OCI-LY7 (cell line): ENCODE measurements at regions not wholly inside any gene's neighbourhood (a gene's known extent, or its start where the extent isn't known, plus 50 kb on each side); places are given as distances from the start of the nearest gene placed in this dataset.

Source experiments
- BruUV-seq: library from RNA; stranded (reverse); fragments of 400-500 nt; replicated peaks from 2 replicates; lab custom pipeline; 2021; lab: Mats Ljungman, UMichigan
- CTCF ChIA-PET: fragments of 300-600 bp; sonication (Branson Sonifier 250); formaldehyde crosslinking; loops from one replicate; lab custom pipeline; 2022; ENCODE audit warnings: antibody characterized with exemption; ENCODE audit not compliant: unreplicated experiment; lab: Charles Lee
- POLR2A ChIA-PET: fragments of 300-600 bp; sonication (Branson Sonifier 250); formaldehyde crosslinking; loops from one replicate; lab custom pipeline; 2022; ENCODE audit warnings: antibody characterized with exemption; lab: Charles Lee
- DNase-seq: peaks from one replicate; pipeline ENCODE4 v3.0.0-alpha.2; 2015; ENCODE audit warnings: low spot score
- H2AFZ ChIP-seq: fragments of 200-600 bp; sonication (generic), shearing (Covaris generic); 2 replicates; pipeline ENCODE4 v1.6.1; 2014; ENCODE audit warnings: mild to moderate bottlenecking, antibody characterized with exemption, low read length, moderate library complexity
- H3K27ac ChIP-seq: fragments of 200-600 bp; sonication (generic); 2 replicates; pipeline ENCODE4 v1.5.1; 2014; ENCODE audit warnings: mixed run types, low read depth, mild to moderate bottlenecking, moderate library complexity, low read length, inconsistent platforms; ENCODE audit not compliant: poor library complexity, severe bottlenecking
- H3K36me3 ChIP-seq: fragments of 200-600 bp; sonication (generic); 2 replicates; pipeline ENCODE4 v1.6.1; 2014; ENCODE audit warnings: mild to moderate bottlenecking, antibody characterized with exemption, low read length, moderate library complexity, mixed read lengths; ENCODE audit not compliant: insufficient read depth
- H3K4me1 ChIP-seq: fragments of 200-600 bp; sonication (generic); 2 replicates; pipeline ENCODE4 v1.5.1; 2014; ENCODE audit warnings: mild to moderate bottlenecking, low read length; ENCODE audit not compliant: insufficient read depth, poor library complexity, severe bottlenecking
- H3K4me2 ChIP-seq: fragments of 200-600 bp; sonication (generic); 2 replicates; pipeline ENCODE4 v1.6.1; 2014; ENCODE audit warnings: mild to moderate bottlenecking, low read length
- H3K4me3 ChIP-seq: fragments of 200-600 bp; sonication (generic); 2 replicates; pipeline ENCODE4 v1.5.1; 2014; ENCODE audit warnings: mild to moderate bottlenecking, low read depth, low read length; ENCODE audit not compliant: poor library complexity, severe bottlenecking
- H3K79me2 ChIP-seq: fragments of 200-600 bp; sonication (generic); 2 replicates; pipeline ENCODE4 v1.6.1; 2016; ENCODE audit warnings: low read depth, mild to moderate bottlenecking, low read length, moderate library complexity, mixed read lengths; ENCODE audit not compliant: insufficient read depth
- H3K9me2 ChIP-seq: fragments of 200-600 bp; sonication (generic); 2 replicates; pipeline ENCODE4 v1.6.1; 2016; ENCODE audit warnings: mild to moderate bottlenecking, low read length, mixed read lengths; ENCODE audit not compliant: insufficient read depth
- H3K9me3 ChIP-seq: fragments of 200-600 bp; sonication (generic); 2 replicates; pipeline ENCODE4 v1.6.1; 2014; ENCODE audit warnings: mild to moderate bottlenecking, mixed run types, low read length, mixed read lengths
- H4K20me1 ChIP-seq: fragments of 200-600 bp; sonication (generic); 2 replicates; pipeline ENCODE4 v1.6.1; 2014; ENCODE audit warnings: mild to moderate bottlenecking, antibody characterized with exemption, low read length, moderate library complexity, mixed read lengths; ENCODE audit not compliant: insufficient read depth
- EZH2phosphoT487 ChIP-seq: fragments of 200-600 bp; sonication (generic); IDR thresholded peaks from 2 replicates; pipeline ENCODE4 v1.6.1; 2018; ENCODE audit warnings: low read depth, borderline replicate concordance, mild to moderate bottlenecking, mixed run types, antibody characterized with exemption, low read length, moderate library complexity, mixed read lengths
- intact Hi-C: fragments of 100-400 bp; cut with micrococcal nuclease; formaldehyde crosslinking; loops from one replicate; pipeline ENCODE4 v1.10.0; 2022; ENCODE audit not compliant: unreplicated experiment
- TF ChIP-seq, protein P1 (sequence below): fragments of 200-600 bp; sonication (generic); conservative IDR thresholded peaks from 2 replicates; pipeline ENCODE4 v1.5.1; 2014; ENCODE audit warnings: mild to moderate bottlenecking, antibody characterized with exemption, low read length, moderate library complexity, mixed read lengths

- DNase-seq: no peak
- Histone ChIP-seq H3K4me3 (no peak overlapping the region), H3K9me2 (no peaks in the 10 kb centered on the region), H2AFZ (no peak overlapping the region), H3K4me1 (no peaks in the 10 kb centered on the region), H3K27ac (no peak overlapping the region), H4K20me1 (no peaks in the 10 kb centered on the region), H3K4me2 (no peak overlapping the region), H3K36me3 (no peaks in the 10 kb centered on the region), H3K79me2 (no peaks in the 10 kb centered on the region), H3K9me3 (no peaks in the 10 kb centered on the region)
- ChIA-PET CTCF (no interaction called here), POLR2A (no interaction called here)
- no TSS peak for BruUV-seq
- intact Hi-C loops: no loop called here
- no peak for TF ChIP-seq EZH2phosphoT487
- TF ChIP-seq, protein P1, sequence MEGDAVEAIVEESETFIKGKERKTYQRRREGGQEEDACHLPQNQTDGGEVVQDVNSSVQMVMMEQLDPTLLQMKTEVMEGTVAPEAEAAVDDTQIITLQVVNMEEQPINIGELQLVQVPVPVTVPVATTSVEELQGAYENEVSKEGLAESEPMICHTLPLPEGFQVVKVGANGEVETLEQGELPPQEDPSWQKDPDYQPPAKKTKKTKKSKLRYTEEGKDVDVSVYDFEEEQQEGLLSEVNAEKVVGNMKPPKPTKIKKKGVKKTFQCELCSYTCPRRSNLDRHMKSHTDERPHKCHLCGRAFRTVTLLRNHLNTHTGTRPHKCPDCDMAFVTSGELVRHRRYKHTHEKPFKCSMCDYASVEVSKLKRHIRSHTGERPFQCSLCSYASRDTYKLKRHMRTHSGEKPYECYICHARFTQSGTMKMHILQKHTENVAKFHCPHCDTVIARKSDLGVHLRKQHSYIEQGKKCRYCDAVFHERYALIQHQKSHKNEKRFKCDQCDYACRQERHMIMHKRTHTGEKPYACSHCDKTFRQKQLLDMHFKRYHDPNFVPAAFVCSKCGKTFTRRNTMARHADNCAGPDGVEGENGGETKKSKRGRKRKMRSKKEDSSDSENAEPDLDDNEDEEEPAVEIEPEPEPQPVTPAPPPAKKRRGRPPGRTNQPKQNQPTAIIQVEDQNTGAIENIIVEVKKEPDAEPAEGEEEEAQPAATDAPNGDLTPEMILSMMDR: no peak
Measured at GRCh38 chr4:27616166-27616565, 755.5 kb downstream of the STIM2 start.

DNA sequence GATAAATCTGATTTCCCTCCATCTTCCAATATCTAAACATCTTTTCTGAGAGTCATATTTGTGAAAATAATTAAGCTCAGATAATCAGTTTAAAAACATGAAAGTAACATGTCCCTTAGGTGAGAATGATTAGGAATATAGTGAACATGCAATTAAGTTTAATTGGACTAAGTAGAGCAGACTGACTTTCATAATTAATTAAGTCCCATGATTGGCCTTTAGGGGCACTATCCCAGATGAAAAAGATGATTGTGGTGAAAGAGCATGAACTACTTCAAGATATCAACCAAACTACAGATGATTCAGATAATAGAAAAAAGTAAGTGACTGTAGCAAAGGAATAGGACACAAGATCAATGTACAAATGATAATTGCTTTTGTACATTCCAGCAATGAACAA, 758.8 kb downstream of the STIM2 start:
- H2AFZ ChIP-seq: no peak overlapping the region
- no peak overlapping the region for H3K27ac ChIP-seq
- no peak for TF ChIP-seq EZH2phosphoT487
- TF ChIP-seq, protein P1: peak; percentile 33
- no peaks in the 10 kb centered on the region for H3K4me1 ChIP-seq
- no peaks in the 10 kb centered on the region for H3K36me3 ChIP-seq
- intact Hi-C loops: no loop called here
- no peak overlapping the region for H3K4me3 ChIP-seq
- H3K79me2 ChIP-seq: no peaks in the 10 kb centered on the region
- ChIA-PET POLR2A (interaction anchor here (0.7 to 0.9 kb wide), 2 partner anchors 446 to 1486 kb away, joined by 3 read pairs; no protein-coding TSS in a partner anchor), CTCF (no interaction called here)
- H3K9me2 ChIP-seq: no peaks in the 10 kb centered on the region
- DNase-seq: no peak
- no peaks in the 10 kb centered on the region for H3K9me3 ChIP-seq
- no peak overlapping the region for H3K4me2 ChIP-seq
- BruUV-seq: no TSS peak
- no peaks in the 10 kb centered on the region for H4K20me1 ChIP-seq

GRCh38 chr4:27620886-27621285, 760.2 kb downstream of the STIM2 start:
- ChIA-PET CTCF (no interaction called here), POLR2A (interaction anchor here (0.5 to 0.9 kb wide), 2 partner anchors 1162 to 1388 kb away, joined by 3 to 4 read pairs; no protein-coding TSS in a partner anchor)
- H3K27ac ChIP-seq: no peak overlapping the region
- H3K36me3 ChIP-seq: no peaks in the 10 kb centered on the region
- H2AFZ ChIP-seq: no peak overlapping the region
- no peak overlapping the region for H3K4me3 ChIP-seq
- H3K4me1 ChIP-seq: no peaks in the 10 kb centered on the region
- TF ChIP-seq EZH2phosphoT487: no peak
- TF ChIP-seq, protein P1: no peak
- no peak for DNase-seq
- H4K20me1 ChIP-seq: no peaks in the 10 kb centered on the region
- no TSS peak for BruUV-seq
- no peaks in the 10 kb centered on the region for H3K9me3 ChIP-seq
- intact Hi-C loops: no loop called here
- no peaks in the 10 kb centered on the region for H3K79me2 ChIP-seq
- no peak overlapping the region for H3K4me2 ChIP-seq
- H3K9me2 ChIP-seq: no peaks in the 10 kb centered on the region
